ENCODE measurements at regions not wholly inside any gene's neighbourhood (a gene's known extent, or its start where the extent isn't known, plus 50 kb on each side); places are given as distances from the start of the nearest gene placed in this dataset.
"Not testable (repeated sequence)": the region's sequence is repeated elsewhere in the genome, so short reads cannot be mapped to it uniquely, and the experiment has no call there.

GRCh38 chr5:67723873-67724272 is 491.7 kb upstream of the PIK3R1 start:
- H3K27ac Mint-ChIP-seq, result no peak overlapping the region
- ATAC-seq (ENCODE audit: low read depth), result no peak
- Histone ChIP-seq H3K4me1 (ENCODE audit: control insufficient read depth in 2 of 2, insufficient read depth in 2 of 2, low read length in 2 of 2) (no peaks in the 10 kb centered on the region), H4K20me1 (ENCODE audit: control insufficient read depth, insufficient read depth, low read length, poor library complexity, severe bottlenecking) (no peaks in the 10 kb centered on the region), H3K27me3 (replicated peaks in 1 of 4; ENCODE audit: control extremely low read depth in 1 of 4, control insufficient read depth in 3 of 4, insufficient read depth in 4 of 4, low read length in 3 of 4) (no peaks in the 10 kb centered on the region), H3K4me3 (ENCODE audit: control extremely low read depth in 1 of 5, extremely low read depth in 1 of 5, insufficient read depth in 1 of 5, low read depth in 2 of 5, low read length in 4 of 5) (no peak overlapping the region), H3K36me3 (replicated peaks in 1 of 2; ENCODE audit: control extremely low read depth in 1 of 2, control insufficient read depth in 1 of 2, extremely low read depth in 1 of 2, insufficient read depth in 2 of 2, low read length in 1 of 2) (no peaks in the 10 kb centered on the region), H3K4me2 (replicated peaks; ENCODE audit: low read depth, low read length, poor library complexity, severe bottlenecking) (no peak overlapping the region), H3K9me3 (ENCODE audit: control extremely low read depth in 1 of 3, control insufficient read depth in 2 of 3, insufficient read depth in 1 of 3, low read length in 2 of 3) (no peaks in the 10 kb centered on the region), H2AFZ (ENCODE audit: insufficient read depth, low read depth, low read length, poor library complexity, severe bottlenecking) (no peak overlapping the region), H3K79me2 (ENCODE audit: control insufficient read depth, insufficient read depth, low read length) (no peaks in the 10 kb centered on the region), H3K9ac (ENCODE audit: low read length) (no peak overlapping the region), H3K27ac (ENCODE audit: low read length in 2 of 2) (no peak overlapping the region)
- no peaks in the 10 kb centered on the region for H3K27me3 Mint-ChIP-seq
- WGBS (ENCODE audit: insufficient coverage), result 100% methylated on average over 1 of the region's 1 CpG
- no peak for DNase-seq
- no peaks in the 10 kb centered on the region for H3K9me3 Mint-ChIP-seq (ENCODE audit: insufficient read depth)
- no peaks in the 10 kb centered on the region for H3K4me1 Mint-ChIP-seq
- CTCF ChIA-PET, result no interaction called here
- no peak for TF ChIP-seq EZH2 (IDR thresholded peaks at IDR 0.05; ENCODE audit: borderline replicate concordance, insufficient read depth, low read depth, low read length, poor library complexity, severe bottlenecking)
- TF ChIP-seq CTCF (IDR thresholded peaks at IDR 0.05), result no peak
- no peak overlapping the region for H3K4me3 Mint-ChIP-seq
- POLR2A ChIA-PET, result no interaction called here
- intact Hi-C loops (cut with micrococcal nuclease), result no loop called here

GRCh38 chr5:67722582-67722981 is 493.0 kb upstream of the PIK3R1 start:
- CTCF ChIA-PET; H3K27ac ChIP-seq (ENCODE audit: low read length in 2 of 2); H3K79me2 ChIP-seq (ENCODE audit: control insufficient read depth, insufficient read depth, low read length); H3K9me3 Mint-ChIP-seq (ENCODE audit: insufficient read depth); H3K4me2 ChIP-seq (replicated peaks; ENCODE audit: low read depth, low read length, poor library complexity, severe bottlenecking); DNase-seq; POLR2A ChIA-PET; H3K4me1 ChIP-seq (ENCODE audit: control insufficient read depth in 2 of 2, insufficient read depth in 2 of 2, low read length in 2 of 2); H2AFZ ChIP-seq (ENCODE audit: insufficient read depth, low read depth, low read length, poor library complexity, severe bottlenecking); H3K9me3 ChIP-seq (ENCODE audit: control extremely low read depth in 1 of 3, control insufficient read depth in 2 of 3, insufficient read depth in 1 of 3, low read length in 2 of 3); H3K4me1 Mint-ChIP-seq; H3K27ac Mint-ChIP-seq; H4K20me1 ChIP-seq (ENCODE audit: control insufficient read depth, insufficient read depth, low read length, poor library complexity, severe bottlenecking); ATAC-seq (ENCODE audit: low read depth); H3K27me3 ChIP-seq (replicated peaks in 1 of 4; ENCODE audit: control extremely low read depth in 1 of 4, control insufficient read depth in 3 of 4, insufficient read depth in 4 of 4, low read length in 3 of 4); H3K4me3 ChIP-seq (ENCODE audit: control extremely low read depth in 1 of 5, extremely low read depth in 1 of 5, insufficient read depth in 1 of 5, low read depth in 2 of 5, low read length in 4 of 5); intact Hi-C loops (cut with micrococcal nuclease); H3K4me3 Mint-ChIP-seq; H3K9ac ChIP-seq (ENCODE audit: low read length); H3K36me3 ChIP-seq (replicated peaks in 1 of 2; ENCODE audit: control extremely low read depth in 1 of 2, control insufficient read depth in 1 of 2, extremely low read depth in 1 of 2, insufficient read depth in 2 of 2, low read length in 1 of 2); H3K27me3 Mint-ChIP-seq: not testable (repeated sequence)
- no CpG with 5 or more reads among the region's 2 CpGs for WGBS (ENCODE audit: insufficient coverage)

Data from B cell (primary cell).